ENCODE measurements at regions not wholly inside any gene's neighbourhood (a gene's known extent, or its start where the extent isn't known, plus 50 kb on each side); places are given as distances from the start of the nearest gene placed in this dataset.

DNA sequence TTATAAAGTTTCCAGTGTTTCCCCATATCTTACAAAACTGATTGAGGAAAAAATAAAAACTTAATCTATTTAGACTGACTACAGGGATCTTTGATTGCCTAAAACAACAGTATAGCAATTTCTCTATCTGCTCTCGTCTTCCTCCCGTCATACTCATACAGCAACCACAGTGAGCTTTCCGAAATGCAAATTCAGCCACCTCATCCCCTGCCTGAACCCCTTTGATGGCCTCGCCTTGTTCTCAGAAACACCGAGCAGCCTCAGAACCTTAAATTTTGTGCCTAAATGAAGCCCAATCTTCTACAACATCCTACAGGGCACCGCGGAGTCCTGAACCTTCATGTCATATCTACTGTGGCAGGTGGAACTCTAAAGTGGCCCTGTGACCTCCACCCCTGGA, 223.7 kb upstream of the TMEM132C start:
- no peaks in the 10 kb centered on the region for H4K20me1 ChIP-seq (replicated peaks in 1 of 2; ENCODE audit: control insufficient read depth in 1 of 2, insufficient read depth in 2 of 2, low read length in 2 of 2)
- WGBS, 2 experiments (ENCODE audit: extremely low coverage in 1 of 2, insufficient coverage in 1 of 2, insufficient read length in 1 of 2, insufficient replicate concordance in 2 of 2, low coverage in 1 of 2, low lambda C conversion rate in 2 of 2, missing lambda C conversion rate in 1 of 2), result 96% methylated on average over 7 of the region's 7 CpGs; no CpG with 5 or more reads in 1 of the 2 experiments
- no peak overlapping the region for H3K23ac ChIP-seq (ENCODE audit: insufficient read length)
- H3K56ac ChIP-seq (replicated peaks; ENCODE audit: insufficient read length, low read depth, low read length), result no peak overlapping the region
- no peak overlapping the region for H3K4ac ChIP-seq (replicated peaks; ENCODE audit: insufficient read length, low read depth, low read length)
- no peak overlapping the region for H3K14ac ChIP-seq (ENCODE audit: insufficient read length)
- H3K27me3 ChIP-seq (replicated peaks in 1 of 4; ENCODE audit: control insufficient read depth in 3 of 4, extremely low read depth in 1 of 4, insufficient read depth in 3 of 4, low read length in 3 of 4), result no peaks in the 10 kb centered on the region
- no peaks in the 10 kb centered on the region for H3K79me2 ChIP-seq (ENCODE audit: control insufficient read depth in 1 of 2, insufficient read depth in 2 of 2, low read length in 2 of 2)
- no peak overlapping the region for H4K8ac ChIP-seq (ENCODE audit: extremely low read depth, insufficient read depth, low read length)
- no peak overlapping the region for H3K4me2 ChIP-seq (ENCODE audit: insufficient read depth in 1 of 2, low read depth in 2 of 2, low read length in 2 of 2)
- DNase-seq (ENCODE audit: low read depth in 1 of 2, low spot score in 2 of 2) (no peak), FAIRE-seq (no peak)
- H4K5ac ChIP-seq (ENCODE audit: insufficient read length, low read depth, low read length), result no peak overlapping the region
- no peaks in the 10 kb centered on the region for H3K9me3 ChIP-seq (ENCODE audit: insufficient read depth in 2 of 2, low read depth in 1 of 2, low read length in 1 of 2)
- no peaks in the 10 kb centered on the region for H3K23me2 ChIP-seq (ENCODE audit: low read depth, low read length)
- H4K91ac ChIP-seq (replicated peaks; ENCODE audit: insufficient read length, low read length), result no peak overlapping the region
- no peak overlapping the region for H3K4me3 ChIP-seq (ENCODE audit: extremely low read depth in 1 of 4, insufficient read depth in 2 of 4, low read depth in 3 of 4, low read length in 4 of 4)
- no peak overlapping the region for H2AK5ac ChIP-seq (ENCODE audit: low read depth, low read length)
- no peak overlapping the region for H3K18ac ChIP-seq (ENCODE audit: extremely low read depth, low read length)
- no peak overlapping the region for H3K27ac ChIP-seq (ENCODE audit: low read depth, low read length)
- no peaks in the 10 kb centered on the region for H3K36me3 ChIP-seq (ENCODE audit: control insufficient read depth in 2 of 4, insufficient read depth in 4 of 4, low read length in 3 of 4)
- H2BK20ac ChIP-seq (ENCODE audit: low read length), result no peak overlapping the region
- H2BK15ac ChIP-seq (ENCODE audit: low read length), result no peak overlapping the region
- no peak overlapping the region for H2BK12ac ChIP-seq (ENCODE audit: low read depth, low read length)
- H2BK120ac ChIP-seq (replicated peaks; ENCODE audit: low read depth, low read length), result no peak overlapping the region
- no peak overlapping the region for H3K9ac ChIP-seq (replicated peaks in 1 of 4; ENCODE audit: extremely low read depth in 1 of 4, low read depth in 3 of 4, low read length in 3 of 4)
- H3K4me1 ChIP-seq (replicated peaks in 1 of 4; ENCODE audit: control insufficient read depth in 3 of 4, insufficient read depth in 4 of 4, low read length in 3 of 4), result no peaks in the 10 kb centered on the region
- H3K79me1 ChIP-seq (ENCODE audit: low read depth, low read length), result no peaks in the 10 kb centered on the region
- CTCF ChIA-PET (ENCODE audit: partially characterized antibody), result interaction anchor here (0.9 kb wide), 1 partner anchor 538 kb away, joined by 6 read pairs; no protein-coding TSS in a partner anchor
- H2AFZ ChIP-seq (ENCODE audit: low read length), result no peak overlapping the region
- no peak overlapping the region for H2BK5ac ChIP-seq (ENCODE audit: low read depth, low read length)
- POLR2A ChIA-PET (ENCODE audit: partially characterized antibody), result no interaction called here
- no peak for TF ChIP-seq TAF7 (optimal IDR thresholded peaks at IDR 0.05; ENCODE audit: borderline replicate concordance, low read depth, low read length)
